ENCODE measurements at regions not wholly inside any gene's neighbourhood (a gene's known extent, or its start where the extent isn't known, plus 50 kb on each side); places are given as distances from the start of the nearest gene placed in this dataset.

GRCh38 chr4:178273168-178273567 is 830.9 kb upstream of the AGA start:
- no peak for TF ChIP-seq POLR2A (IDR thresholded peaks at IDR 0.05)
- TF ChIP-seq CTCF (IDR thresholded peaks at IDR 0.05 in 4 of 5, conservative IDR thresholded peaks at IDR 0.05 in 1 of 5): no peak

Data from gastrocnemius medialis (tissue), 4 donors.